H1 (cell line): ENCODE measurements at regions not wholly inside any gene's neighbourhood (a gene's known extent, or its start where the extent isn't known, plus 50 kb on each side); places are given as distances from the start of the nearest gene placed in this dataset.

ENCODE experiments used
- CREB1 ChIP-seq: IDR thresholded peaks from 2 replicates; pipeline ENCODE4 v1.6.1; 2012; ENCODE audit warnings: inconsistent platforms
- CTCF ChIP-seq, 3 experiments: IDR thresholded peaks; 1 replicate in 2 of 3; 2 replicates in 1 of 3; pipeline versions ENCODE4 v1.5.1 to v1.6.1; 2011; ENCODE audit warnings: low read length in 3 of 3, mild to moderate bottlenecking in 3 of 3, inconsistent platforms in 2 of 3, low read depth in 1 of 3, moderate library complexity in 1 of 3; ENCODE audit not compliant: insufficient read depth in 1 of 3; ENCODE audit errors: control extremely low read depth in 1 of 3
- EP300 ChIP-seq, 2 experiments: IDR thresholded peaks; 1 replicate in 1 of 2; 2 replicates in 1 of 2; pipeline ENCODE4 v1.6.1; 2011 to 2012; ENCODE audit warnings: low read depth in 2 of 2, low read length in 2 of 2, mild to moderate bottlenecking in 2 of 2, borderline replicate concordance in 1 of 2, inconsistent platforms in 1 of 2, moderate library complexity in 1 of 2
- GABPA ChIP-seq: IDR thresholded peaks from 2 replicates; pipeline ENCODE4 v1.6.1; 2011; ENCODE audit warnings: mild to moderate bottlenecking, low read length, moderate library complexity, borderline replicate concordance; ENCODE audit not compliant: insufficient read depth
- GTF2F1 ChIP-seq: IDR thresholded peaks from 2 replicates; pipeline ENCODE4 v1.6.1; 2012; ENCODE audit warnings: low read depth, low read length, improper control_type of control experiment, borderline replicate concordance
- JUN ChIP-seq: IDR thresholded peaks from 2 replicates; pipeline ENCODE4 v1.6.1; 2011; ENCODE audit warnings: low read depth, mild to moderate bottlenecking, improper control_type of control experiment, low read length
- MAX ChIP-seq: IDR thresholded peaks from 2 replicates; pipeline ENCODE4 v1.6.1; 2012; ENCODE audit warnings: inconsistent platforms
- POLR2A ChIP-seq, 2 experiments: IDR thresholded peaks; 1 replicate in 1 of 2; 2 replicates in 1 of 2; pipeline ENCODE4 v1.6.1; 2011; ENCODE audit warnings: low read depth in 2 of 2, low read length in 2 of 2, mild to moderate bottlenecking in 2 of 2; ENCODE audit errors: control extremely low read depth in 1 of 2
- POLR2AphosphoS5 ChIP-seq: IDR thresholded peaks from 2 replicates; pipeline ENCODE4 v1.6.1; 2011; ENCODE audit warnings: low read depth, low read length
- RFX5 ChIP-seq: IDR thresholded peaks from 2 replicates; pipeline ENCODE4 v1.6.1; 2011; ENCODE audit warnings: low read depth, low read length, improper control_type of control experiment, borderline replicate concordance
- SIN3A ChIP-seq, 2 experiments: IDR thresholded peaks in 1 of 2; conservative IDR thresholded peaks in 1 of 2; 2 replicates each; pipeline ENCODE4 v1.6.1; 2011 to 2012; ENCODE audit warnings: low read length in 2 of 2, improper control_type of control experiment in 1 of 2, low read depth in 1 of 2, mild to moderate bottlenecking in 1 of 2
- SUZ12 ChIP-seq: fragments of 200-600 bp; sonication (generic); IDR thresholded peaks from 2 replicates; pipeline ENCODE4 v1.6.1; 2012; ENCODE audit warnings: mild to moderate bottlenecking, inconsistent platforms, low read length, moderate library complexity, mixed read lengths

- TF ChIP-seq SIN3A (conservative IDR thresholded peaks at IDR 0.05 in 1 of 2, IDR thresholded peaks at IDR 0.05 in 1 of 2; ENCODE audit: low read depth in 1 of 2, low read length in 2 of 2) (no peak), POLR2A (IDR thresholded peaks at IDR 0.05; ENCODE audit: control extremely low read depth in 1 of 2, low read depth in 2 of 2, low read length in 2 of 2) (no peak), CTCF (IDR thresholded peaks at IDR 0.05; ENCODE audit: control extremely low read depth in 1 of 3, insufficient read depth in 1 of 3, low read depth in 1 of 3, low read length in 3 of 3) (peak in 1 of 3 experiments; percentile 22; a peak in 1 of 4 replicates), EP300 (IDR thresholded peaks at IDR 0.05; ENCODE audit: borderline replicate concordance in 1 of 2, low read depth in 2 of 2, low read length in 2 of 2) (no peak), POLR2AphosphoS5 (no peak), RFX5 (no peak), SUZ12 (no peak), GABPA (no peak), MAX (no peak), JUN (no peak), CREB1 (no peak), GTF2F1 (no peak)
Measured at GRCh38 chr6:130700397-130700796, 126.8 kb upstream of the SMLR1 start.
